HEK293 (cell line): ENCODE measurements at regions not wholly inside any gene's neighbourhood (a gene's known extent, or its start where the extent isn't known, plus 50 kb on each side); places are given as distances from the start of the nearest gene placed in this dataset.

ENCODE experiments used
- CTCF ChIP-seq: fragments of 450-650 bp; formaldehyde crosslinking; IDR thresholded peaks from 2 replicates; pipeline ENCODE4 v1.5.1; 2016; ENCODE audit warnings: missing biosample characterization, missing genetic modification characterization
- MYNN ChIP-seq: fragments of 450-650 bp; formaldehyde crosslinking; IDR thresholded peaks from 2 replicates; pipeline ENCODE4 v1.5.1; 2016; ENCODE audit warnings: missing biosample characterization, missing genetic modification characterization, borderline replicate concordance
- ZNF311 ChIP-seq: fragments of 450-650 bp; formaldehyde crosslinking; IDR thresholded peaks from 2 replicates; pipeline ENCODE4 v1.5.1; 2017; ENCODE audit warnings: missing biosample characterization, missing genetic modification characterization, borderline replicate concordance
- ZNF544 ChIP-seq: fragments of 450-650 bp; formaldehyde crosslinking; IDR thresholded peaks from 2 replicates; pipeline ENCODE4 v1.5.0; 2017; ENCODE audit warnings: missing biosample characterization, missing genetic modification characterization
- ZNF580 ChIP-seq: fragments of 450-650 bp; formaldehyde crosslinking; IDR thresholded peaks from 2 replicates; pipeline ENCODE4 v1.5.1; 2016; ENCODE audit warnings: missing biosample characterization, missing genetic modification characterization
- ZNF670 ChIP-seq: fragments of 450-650 bp; formaldehyde crosslinking; IDR thresholded peaks from 2 replicates; pipeline ENCODE4 v1.5.1; 2016; ENCODE audit warnings: missing biosample characterization, missing genetic modification characterization, low read depth

- TF ChIP-seq MYNN, result no peak
- no peak for TF ChIP-seq ZNF580 (tag by site-specific recombination)
- no peak for TF ChIP-seq CTCF (tag by site-specific recombination)
- TF ChIP-seq ZNF311, result no peak
- no peak for TF ChIP-seq ZNF670 (tag by site-specific recombination)
- TF ChIP-seq ZNF544 (tag by site-specific recombination), result no peak
Observed at GRCh38 chr12:115385141-115385540, 701.2 kb upstream of the TBX3 start.
